HG02885 (cell line): ENCODE measurements at regions not wholly inside any gene's neighbourhood (a gene's known extent, or its start where the extent isn't known, plus 50 kb on each side); places are given as distances from the start of the nearest gene placed in this dataset.

Experiments
- ATAC-seq: cut with Tn5 transposase; IDR thresholded peaks from one replicate; pipeline ENCODE4 v1.9.1; 2021; ENCODE audit warnings: mild to moderate bottlenecking; ENCODE audit not compliant: unreplicated experiment, poor library complexity

- no peak for ATAC-seq
Measured at GRCh38 chr10:118940386-118940785, 89.1 kb upstream of the NANOS1 start.

GRCh38 chr10:118943253-118943652 is 86.3 kb upstream of the NANOS1 start:
- no peak for ATAC-seq

- no peak for ATAC-seq
Measured at GRCh38 chr10:118944959-118945633, 84.4 kb upstream of the NANOS1 start.

GRCh38 chr10:118948786-118949185 is 80.7 kb upstream of the NANOS1 start:
- no peak for ATAC-seq

- ATAC-seq, result no peak
Measured at GRCh38 chr10:118950190-118950680, 79.3 kb upstream of the NANOS1 start.

- no peak for ATAC-seq
Measured at GRCh38 chr10:118950997-118951637, 78.4 kb upstream of the NANOS1 start.

- ATAC-seq, result no peak
Measured at GRCh38 chr10:118952493-118953295, 76.8 kb upstream of the NANOS1 start.

GRCh38 chr10:118953598-118954393 is 75.7 kb upstream of the NANOS1 start:
- ATAC-seq, result no peak

GRCh38 chr10:118955531-118955930 is 74.0 kb upstream of the NANOS1 start:
- ATAC-seq, result no peak

- no peak for ATAC-seq
Measured at GRCh38 chr10:118955951-118956801, 73.3 kb upstream of the NANOS1 start.

GRCh38 chr10:118956802-118957442 is 72.6 kb upstream of the NANOS1 start:
- ATAC-seq, result no peak

GRCh38 chr10:118957443-118957825 is 72.1 kb upstream of the NANOS1 start:
- ATAC-seq, result no peak

GRCh38 chr10:118957966-118958365 is 71.5 kb upstream of the NANOS1 start:
- no peak for ATAC-seq

- ATAC-seq, result no peak
Measured at GRCh38 chr10:118958559-118958958, 71.0 kb upstream of the NANOS1 start.

- ATAC-seq, result no peak
Measured at GRCh38 chr10:118958984-118959925, 70.3 kb upstream of the NANOS1 start.

- ATAC-seq, result no peak
Measured at GRCh38 chr10:118960157-118961090, 69.1 kb upstream of the NANOS1 start.

GRCh38 chr10:118961436-118961835 is 68.1 kb upstream of the NANOS1 start:
- no peak for ATAC-seq
